ENCODE measurements at regions not wholly inside any gene's neighbourhood (a gene's known extent, or its start where the extent isn't known, plus 50 kb on each side); places are given as distances from the start of the nearest gene placed in this dataset.

DNA sequence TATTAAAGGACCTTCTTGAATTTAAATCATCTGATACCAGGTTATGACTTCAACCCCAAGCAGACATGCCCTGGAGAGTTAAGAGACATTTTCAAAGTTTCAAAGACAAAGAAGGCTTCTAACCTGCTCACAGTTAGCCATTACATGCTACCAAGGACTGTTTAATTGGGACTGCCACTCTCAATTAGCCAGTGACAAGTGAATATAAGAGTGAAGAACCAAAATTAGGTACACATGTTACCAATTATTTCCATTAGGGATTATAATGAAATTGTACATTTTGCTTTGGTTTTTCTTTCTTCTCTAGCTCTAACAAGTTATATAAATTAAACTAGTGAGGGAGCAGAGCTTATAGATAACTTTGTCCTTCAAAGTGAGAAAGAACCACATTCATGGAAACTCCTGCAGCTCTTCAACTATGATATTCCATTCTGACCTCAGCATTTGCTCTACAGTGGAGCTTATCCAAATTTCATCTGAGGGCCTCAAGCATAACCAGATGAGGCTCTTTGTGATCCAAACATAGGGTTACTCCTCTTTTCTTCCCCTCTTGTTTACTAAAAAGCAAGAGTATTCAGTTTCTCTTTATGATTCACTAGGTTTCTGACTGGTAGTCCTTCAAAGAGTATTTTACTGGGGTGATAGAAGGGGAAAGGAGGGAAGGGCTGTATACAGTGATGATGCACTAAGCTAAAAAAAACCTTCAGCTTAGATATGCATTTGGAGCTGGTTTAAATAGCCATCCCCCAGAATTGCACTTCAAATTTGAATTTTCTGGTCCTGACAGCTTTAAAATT is 91.3 kb downstream of the DUSP6 start:
- no peak for TF ChIP-seq POLR2A (IDR thresholded peaks at IDR 0.05)
- TF ChIP-seq, protein P1, sequence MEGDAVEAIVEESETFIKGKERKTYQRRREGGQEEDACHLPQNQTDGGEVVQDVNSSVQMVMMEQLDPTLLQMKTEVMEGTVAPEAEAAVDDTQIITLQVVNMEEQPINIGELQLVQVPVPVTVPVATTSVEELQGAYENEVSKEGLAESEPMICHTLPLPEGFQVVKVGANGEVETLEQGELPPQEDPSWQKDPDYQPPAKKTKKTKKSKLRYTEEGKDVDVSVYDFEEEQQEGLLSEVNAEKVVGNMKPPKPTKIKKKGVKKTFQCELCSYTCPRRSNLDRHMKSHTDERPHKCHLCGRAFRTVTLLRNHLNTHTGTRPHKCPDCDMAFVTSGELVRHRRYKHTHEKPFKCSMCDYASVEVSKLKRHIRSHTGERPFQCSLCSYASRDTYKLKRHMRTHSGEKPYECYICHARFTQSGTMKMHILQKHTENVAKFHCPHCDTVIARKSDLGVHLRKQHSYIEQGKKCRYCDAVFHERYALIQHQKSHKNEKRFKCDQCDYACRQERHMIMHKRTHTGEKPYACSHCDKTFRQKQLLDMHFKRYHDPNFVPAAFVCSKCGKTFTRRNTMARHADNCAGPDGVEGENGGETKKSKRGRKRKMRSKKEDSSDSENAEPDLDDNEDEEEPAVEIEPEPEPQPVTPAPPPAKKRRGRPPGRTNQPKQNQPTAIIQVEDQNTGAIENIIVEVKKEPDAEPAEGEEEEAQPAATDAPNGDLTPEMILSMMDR (IDR thresholded peaks at IDR 0.05) = no peak
